RPMI7951 (cell line): ENCODE measurements at regions not wholly inside any gene's neighbourhood (a gene's known extent, or its start where the extent isn't known, plus 50 kb on each side); places are given as distances from the start of the nearest gene placed in this dataset.
"Not testable (repeated sequence)": the region's sequence is repeated elsewhere in the genome, so short reads cannot be mapped to it uniquely, and the experiment has no call there.

Experiments
- DNase-seq: peaks from one replicate; pipeline ENCODE4 v3.0.0-alpha.2; 2012; ENCODE audit warnings: low read depth

GRCh38 chr3:70738291-70738681 is 425.8 kb upstream of the MDFIC2 start:
- no peak for DNase-seq

- DNase-seq = no peak
Observed at GRCh38 chr3:70737666-70738290, 425.3 kb upstream of the MDFIC2 start.

- DNase-seq = no peak
Observed at GRCh38 chr3:70736009-70736408, 423.6 kb upstream of the MDFIC2 start.

- DNase-seq = no peak
Observed at GRCh38 chr3:70734756-70735155, 422.3 kb upstream of the MDFIC2 start.

GRCh38 chr3:70731046-70731445 is 418.6 kb upstream of the MDFIC2 start:
- DNase-seq = no peak

- no peak for DNase-seq
Observed at GRCh38 chr3:70729845-70730244, 417.4 kb upstream of the MDFIC2 start.

- peak; percentile 34 for DNase-seq
Observed at GRCh38 chr3:70728311-70728710, 415.9 kb upstream of the MDFIC2 start.

- DNase-seq = peak; percentile 41
Observed at GRCh38 chr3:70726961-70727360, 414.5 kb upstream of the MDFIC2 start.

GRCh38 chr3:70726096-70726938 is 413.9 kb upstream of the MDFIC2 start:
- no peak for DNase-seq

GRCh38 chr3:70722018-70722417 is 409.6 kb upstream of the MDFIC2 start:
- DNase-seq = no peak

- DNase-seq = peak; percentile 48
Observed at GRCh38 chr3:70716832-70717231, 404.4 kb upstream of the MDFIC2 start.

GRCh38 chr3:70712449-70713082 is 400.1 kb upstream of the MDFIC2 start:
- DNase-seq = no peak

GRCh38 chr3:70703305-70704102 is 391.1 kb upstream of the MDFIC2 start:
- DNase-seq = no peak

- DNase-seq = peak; percentile 17
Observed at GRCh38 chr3:70702132-70702531, 389.7 kb upstream of the MDFIC2 start.

GRCh38 chr3:70684701-70685100 is 372.3 kb upstream of the MDFIC2 start:
- DNase-seq = no peak

- DNase-seq = not testable (repeated sequence)
Observed at GRCh38 chr3:70675810-70676209, 363.4 kb upstream of the MDFIC2 start.

GRCh38 chr3:70658513-70659310 is 346.3 kb upstream of the MDFIC2 start:
- DNase-seq = peak; percentile 1

GRCh38 chr3:70657454-70657853 is 345.0 kb upstream of the MDFIC2 start:
- DNase-seq = no peak

- no peak for DNase-seq
Observed at GRCh38 chr3:70647823-70648222, 335.4 kb upstream of the MDFIC2 start.

- DNase-seq = no peak
Observed at GRCh38 chr3:70647094-70647493, 334.7 kb upstream of the MDFIC2 start.

GRCh38 chr3:70646635-70647034 is 334.2 kb upstream of the MDFIC2 start:
- no peak for DNase-seq
